Endothelial cell of umbilical vein (primary cell): ENCODE measurements at regions not wholly inside any gene's neighbourhood (a gene's known extent, or its start where the extent isn't known, plus 50 kb on each side); places are given as distances from the start of the nearest gene placed in this dataset.

Experiments
- BruUV-seq: library from RNA; stranded (reverse); fragments of 400-500 nt; replicated peaks from 2 replicates; lab custom pipeline; 2021; lab: Mats Ljungman, UMichigan
- CTCF ChIA-PET: fragments of 300-600, 350-600 bp; sonication (Branson Sonifier 250); formaldehyde crosslinking; loops from one replicate; lab custom pipeline; 2021; ENCODE audit warnings: antibody characterized with exemption, inconsistent platforms; lab: Charles Lee
- POLR2A ChIA-PET: fragments of 300-600, 350-600 bp; sonication (Branson Sonifier 250); formaldehyde crosslinking; loops from one replicate; lab custom pipeline; 2021; ENCODE audit warnings: antibody characterized with exemption, inconsistent platforms; lab: Charles Lee
- DNase-seq: peaks from one replicate; pipeline ENCODE4 v3.0.0-alpha.2; 2011; ENCODE audit warnings: low read depth, low spot score
- FAIRE-seq: peaks from 2 replicates; lab custom pipeline; 2011; peaks lifted over from hg19 to GRCh38; lab: Jason Lieb, UNC
- H2AFZ ChIP-seq: 2 replicates; pipeline ENCODE4 v1.6.0; 2012; ENCODE audit warnings: low read depth, low read length, control low read depth, inconsistent platforms
- H3K27ac ChIP-seq: 2 replicates; pipeline ENCODE4 v1.5.1; 2011; ENCODE audit warnings: low read depth, mild to moderate bottlenecking, control low read depth, low read length, moderate library complexity; ENCODE audit not compliant: insufficient read depth
- H3K27me3 ChIP-seq, 2 experiments: 2 replicates each; pipeline versions ENCODE4 v1.6.0 to v1.6.1; 2011; ENCODE audit warnings: low read length in 2 of 2, mixed read lengths in 1 of 2; ENCODE audit not compliant: control insufficient read depth in 2 of 2, insufficient read depth in 2 of 2
- H3K36me3 ChIP-seq, 2 experiments: 2 replicates in 1 of 2; 3 replicates in 1 of 2; pipeline ENCODE4 v1.5.1; 2011; ENCODE audit warnings: low read length in 2 of 2, mild to moderate bottlenecking in 1 of 2, moderate library complexity in 1 of 2; ENCODE audit not compliant: control insufficient read depth in 2 of 2, insufficient read depth in 2 of 2; ENCODE audit errors: extremely low read depth in 1 of 2
- H3K4me1 ChIP-seq: 3 replicates; pipeline ENCODE4 v1.5.1; 2011; ENCODE audit warnings: mild to moderate bottlenecking, low read length; ENCODE audit not compliant: control insufficient read depth, insufficient read depth; ENCODE audit errors: extremely low read depth
- H3K4me2 ChIP-seq: 2 replicates; pipeline ENCODE4 v1.6.1; 2011; ENCODE audit warnings: low read length, control low read depth, mixed read lengths; ENCODE audit not compliant: insufficient read depth
- H3K4me3 ChIP-seq, 3 experiments: fragments of 200-600 bp in 1 of 3; sonication (generic), shearing (Covaris generic) in 1 of 3; replicated peaks in 1 of 3; 2 replicates each; pipeline ENCODE4 v1.5.1; 2011 to 2016; ENCODE audit warnings: control low read depth in 3 of 3, low read length in 3 of 3, mild to moderate bottlenecking in 2 of 3, inconsistent platforms in 1 of 3, low read depth in 1 of 3, moderate library complexity in 1 of 3; ENCODE audit not compliant: insufficient read depth in 1 of 3
- H3K79me2 ChIP-seq: 2 replicates; pipeline ENCODE4 v1.6.0; 2012; ENCODE audit warnings: low read length, inconsistent platforms; ENCODE audit not compliant: control insufficient read depth, insufficient read depth
- H3K9ac ChIP-seq: replicated peaks from 2 replicates; pipeline ENCODE3; 2011; ENCODE audit warnings: low read length, control low read depth; ENCODE audit not compliant: insufficient read depth; ENCODE audit errors: extremely low read depth
- H3K9me1 ChIP-seq: replicated peaks from 3 replicates; pipeline ENCODE4 v1.6.0; 2011; ENCODE audit warnings: mild to moderate bottlenecking, low read length; ENCODE audit not compliant: control insufficient read depth, insufficient read depth; ENCODE audit errors: extremely low read depth
- H3K9me3 ChIP-seq: replicated peaks from 2 replicates; pipeline ENCODE4 v1.5.1; 2012; ENCODE audit warnings: low read length, inconsistent platforms; ENCODE audit not compliant: control insufficient read depth, insufficient read depth
- H4K20me1 ChIP-seq: replicated peaks from 2 replicates; pipeline ENCODE3; 2011; ENCODE audit warnings: mild to moderate bottlenecking, low read length; ENCODE audit not compliant: control insufficient read depth, insufficient read depth; ENCODE audit errors: extremely low read depth
- EZH2 ChIP-seq: IDR thresholded peaks from 2 replicates; pipeline ENCODE4 v1.6.1; 2012; ENCODE audit warnings: borderline replicate concordance, low read depth, mild to moderate bottlenecking, moderate library complexity, low read length, inconsistent platforms; ENCODE audit not compliant: severe bottlenecking
- FOS ChIP-seq: IDR thresholded peaks from 2 replicates; pipeline ENCODE4 v1.6.1; 2011; ENCODE audit warnings: mild to moderate bottlenecking, low read length, moderate library complexity, borderline replicate concordance; ENCODE audit not compliant: insufficient read depth
- GATA2 ChIP-seq: IDR thresholded peaks from 2 replicates; pipeline ENCODE4 v1.7.0; 2011; ENCODE audit warnings: low read depth, mild to moderate bottlenecking, moderate library complexity, mixed read lengths, low read length; ENCODE audit not compliant: insufficient read length, insufficient read depth
- JUN ChIP-seq: IDR thresholded peaks from 2 replicates; pipeline ENCODE4 v1.6.1; 2011; ENCODE audit warnings: borderline replicate concordance, low read depth; ENCODE audit not compliant: insufficient read length, insufficient read depth
- MYC ChIP-seq: IDR thresholded peaks from one replicate; pipeline ENCODE4 v1.6.1; 2011; ENCODE audit warnings: mild to moderate bottlenecking, low read depth, low read length
- POLR2A ChIP-seq: IDR thresholded peaks from 2 replicates; pipeline ENCODE4 v1.6.1; 2012; ENCODE audit warnings: low read depth, mild to moderate bottlenecking, control low read depth, low read length
- POLR2AphosphoS5 ChIP-seq: IDR thresholded peaks from 2 replicates; pipeline ENCODE4 v1.6.1; 2012; ENCODE audit warnings: low read depth, mild to moderate bottlenecking, control low read depth, low read length, moderate library complexity; ENCODE audit not compliant: insufficient read depth
- dilution Hi-C: fragments of 300-500 bp; cut with MboI; formaldehyde crosslinking; loops from one replicate; pipeline ENCODE4 v1.15.0; 2019; ENCODE audit warnings: low sequenced_read_pairs; ENCODE audit not compliant: extremely low pct_ligation_motif_present
- intact Hi-C: fragments of 100-400 bp; cut with micrococcal nuclease; formaldehyde crosslinking; loops from one replicate; pipeline ENCODE4 v1.10.0; 2022
- TF ChIP-seq, protein P1 (sequence below), 2 donors: IDR thresholded peaks; 1 replicate in 1 of 2; 2 replicates in 1 of 2; pipeline ENCODE4 v1.5.1; 2011; ENCODE audit warnings: low read length in 2 of 2, mild to moderate bottlenecking in 2 of 2, moderate library complexity in 2 of 2, control low read depth in 1 of 2, inconsistent platforms in 1 of 2, low read depth in 1 of 2; ENCODE audit not compliant: insufficient read depth in 1 of 2; ENCODE audit errors: extremely low read depth in 1 of 2
- TF ChIP-seq, protein P2 (sequence below): IDR thresholded peaks from 2 replicates; pipeline ENCODE4 v1.6.1; 2011; ENCODE audit not compliant: insufficient read depth, insufficient read length

DNA sequence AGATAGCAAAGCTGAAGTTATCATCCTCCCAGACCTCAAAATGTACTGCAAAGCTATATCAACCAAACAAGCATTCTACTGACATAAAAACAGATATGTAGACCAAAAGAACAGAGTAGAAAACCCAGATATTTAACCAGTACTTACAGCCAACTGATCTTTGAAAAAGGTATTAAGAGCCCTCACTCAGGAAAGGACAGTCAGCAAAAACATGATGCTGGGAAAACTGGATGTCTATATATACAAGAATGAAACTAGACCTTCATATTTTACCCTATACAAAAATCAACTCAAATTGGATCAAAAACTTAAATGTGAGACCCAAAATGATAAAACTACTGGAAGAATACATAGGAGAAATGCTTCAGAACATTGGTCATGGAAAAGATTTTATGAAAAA, 87.5 kb upstream of the MME start:
- Histone ChIP-seq H3K79me2 (no peaks in the 10 kb centered on the region), H3K9me1 (no peaks in the 10 kb centered on the region), H3K27ac (no peak overlapping the region), H4K20me1 (no peaks in the 10 kb centered on the region), H3K4me2 (no peak overlapping the region), H3K4me1 (no peaks in the 10 kb centered on the region), H3K9ac (no peak overlapping the region), H2AFZ (no peak overlapping the region), H3K9me3 (no peaks in the 10 kb centered on the region), H3K36me3 (no peaks in the 10 kb centered on the region), H3K4me3 (no peak overlapping the region), H3K27me3 (no peaks in the 10 kb centered on the region)
- ChIA-PET CTCF (interaction anchor here (0.6 kb wide), 1 partner anchor 14 kb away, joined by 4 read pairs; no protein-coding TSS in a partner anchor), POLR2A (no interaction called here)
- DNase-seq (no peak), FAIRE-seq (no peak)
- TF ChIP-seq, protein P1, sequence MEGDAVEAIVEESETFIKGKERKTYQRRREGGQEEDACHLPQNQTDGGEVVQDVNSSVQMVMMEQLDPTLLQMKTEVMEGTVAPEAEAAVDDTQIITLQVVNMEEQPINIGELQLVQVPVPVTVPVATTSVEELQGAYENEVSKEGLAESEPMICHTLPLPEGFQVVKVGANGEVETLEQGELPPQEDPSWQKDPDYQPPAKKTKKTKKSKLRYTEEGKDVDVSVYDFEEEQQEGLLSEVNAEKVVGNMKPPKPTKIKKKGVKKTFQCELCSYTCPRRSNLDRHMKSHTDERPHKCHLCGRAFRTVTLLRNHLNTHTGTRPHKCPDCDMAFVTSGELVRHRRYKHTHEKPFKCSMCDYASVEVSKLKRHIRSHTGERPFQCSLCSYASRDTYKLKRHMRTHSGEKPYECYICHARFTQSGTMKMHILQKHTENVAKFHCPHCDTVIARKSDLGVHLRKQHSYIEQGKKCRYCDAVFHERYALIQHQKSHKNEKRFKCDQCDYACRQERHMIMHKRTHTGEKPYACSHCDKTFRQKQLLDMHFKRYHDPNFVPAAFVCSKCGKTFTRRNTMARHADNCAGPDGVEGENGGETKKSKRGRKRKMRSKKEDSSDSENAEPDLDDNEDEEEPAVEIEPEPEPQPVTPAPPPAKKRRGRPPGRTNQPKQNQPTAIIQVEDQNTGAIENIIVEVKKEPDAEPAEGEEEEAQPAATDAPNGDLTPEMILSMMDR (IDR thresholded peaks at IDR 0.05; ENCODE audit: extremely low read depth in 1 of 2, insufficient read depth in 1 of 2, low read depth in 1 of 2, low read length in 2 of 2), result no peak
- TF ChIP-seq POLR2AphosphoS5, result no peak
- no peak for TF ChIP-seq POLR2A
- no peak for TF ChIP-seq JUN
- TF ChIP-seq EZH2, result no peak
- TF ChIP-seq FOS, result no peak
- TF ChIP-seq, protein P2, sequence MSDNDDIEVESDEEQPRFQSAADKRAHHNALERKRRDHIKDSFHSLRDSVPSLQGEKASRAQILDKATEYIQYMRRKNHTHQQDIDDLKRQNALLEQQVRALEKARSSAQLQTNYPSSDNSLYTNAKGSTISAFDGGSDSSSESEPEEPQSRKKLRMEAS, result no peak
- TF ChIP-seq MYC, result no peak
- no peak for TF ChIP-seq GATA2
- no TSS peak for BruUV-seq
- dilution Hi-C loops, result no loop called here
- intact Hi-C loops, result no loop called here
